Ishikawa (cell line): ENCODE measurements at regions not wholly inside any gene's neighbourhood (a gene's known extent, or its start where the extent isn't known, plus 50 kb on each side); places are given as distances from the start of the nearest gene placed in this dataset.

Experiments
- CEBPB ChIP-seq: IDR thresholded peaks from 2 replicates; pipeline ENCODE4 v1.6.1; 2012
- CREB1 ChIP-seq: IDR thresholded peaks from 2 replicates; pipeline ENCODE4 v1.6.1; 2012; ENCODE audit warnings: low read depth
- EGR1 ChIP-seq: IDR thresholded peaks from 2 replicates; pipeline ENCODE4 v1.6.1; 2012
- EP300 ChIP-seq: IDR thresholded peaks from 2 replicates; pipeline ENCODE4 v1.6.1; 2012; ENCODE audit warnings: borderline replicate concordance
- FOXM1 ChIP-seq: IDR thresholded peaks from 2 replicates; pipeline ENCODE4 v1.6.1; 2012; ENCODE audit warnings: low read depth, borderline replicate concordance
- MAX ChIP-seq: IDR thresholded peaks from 2 replicates; pipeline ENCODE4 v1.6.1; 2012
- NFIC ChIP-seq: IDR thresholded peaks from 2 replicates; pipeline ENCODE4 v1.6.1; 2012
- RAD21 ChIP-seq: IDR thresholded peaks from 2 replicates; pipeline ENCODE4 v1.6.1; 2012; ENCODE audit warnings: low read depth
- REST ChIP-seq: IDR thresholded peaks from 2 replicates; pipeline ENCODE4 v1.6.1; 2012; ENCODE audit warnings: low read depth, mild to moderate bottlenecking
- TAF1 ChIP-seq: IDR thresholded peaks from 2 replicates; pipeline ENCODE4 v1.6.1; 2012; ENCODE audit warnings: low read depth, mild to moderate bottlenecking
- TCF12 ChIP-seq: IDR thresholded peaks from 2 replicates; pipeline ENCODE4 v1.6.1; 2012; ENCODE audit warnings: low read depth
- TEAD4 ChIP-seq: IDR thresholded peaks from 2 replicates; pipeline ENCODE4 v1.6.1; 2012
- USF1 ChIP-seq: IDR thresholded peaks from 2 replicates; pipeline ENCODE4 v1.6.1; 2012
- YY1 ChIP-seq: IDR thresholded peaks from 2 replicates; pipeline ENCODE4 v1.6.1; 2012; ENCODE audit warnings: low read depth
- ZBTB7A ChIP-seq: IDR thresholded peaks from 2 replicates; pipeline ENCODE4 v1.6.1; 2012; ENCODE audit warnings: low read depth

- TF ChIP-seq TAF1 = no peak
- no peak for TF ChIP-seq CEBPB
- TF ChIP-seq TEAD4 = no peak
- no peak for TF ChIP-seq REST
- no peak for TF ChIP-seq RAD21
- TF ChIP-seq NFIC = no peak
- TF ChIP-seq TCF12 = no peak
- TF ChIP-seq MAX = no peak
- TF ChIP-seq FOXM1 = no peak
- no peak for TF ChIP-seq ZBTB7A
Observed at GRCh38 chr17:417691-418420, 65.2 kb upstream of the RPH3AL start.

- TF ChIP-seq TEAD4 = no peak
- TF ChIP-seq TAF1 = no peak
- no peak for TF ChIP-seq RAD21
- TF ChIP-seq REST = no peak
- TF ChIP-seq EP300 = no peak
- TF ChIP-seq YY1 = no peak
Observed at GRCh38 chr17:416293-417206, 63.9 kb upstream of the RPH3AL start.

- TF ChIP-seq TCF12 (no peak), FOXM1 (no peak), EGR1 (no peak), NFIC (no peak), REST (no peak), USF1 (no peak), ZBTB7A (no peak), EP300 (no peak), YY1 (no peak), CREB1 (no peak)
Observed at GRCh38 chr17:413706-414380, 61.2 kb upstream of the RPH3AL start.

GRCh38 chr17:413016-413350, 60.4 kb upstream of the RPH3AL start:
- no peak for TF ChIP-seq TCF12
- TF ChIP-seq YY1 = no peak
- TF ChIP-seq REST = no peak
- TF ChIP-seq CREB1 = no peak
- no peak for TF ChIP-seq RAD21
- no peak for TF ChIP-seq MAX
- no peak for TF ChIP-seq EGR1
- TF ChIP-seq ZBTB7A = no peak
- TF ChIP-seq EP300 = no peak
- no peak for TF ChIP-seq NFIC
- no peak for TF ChIP-seq FOXM1
- no peak for TF ChIP-seq USF1
- no peak for TF ChIP-seq TEAD4
- no peak for TF ChIP-seq CEBPB
- no peak for TF ChIP-seq TAF1
